Aorta (tissue), 5 donors: ENCODE measurements at regions not wholly inside any gene's neighbourhood (a gene's known extent, or its start where the extent isn't known, plus 50 kb on each side); places are given as distances from the start of the nearest gene placed in this dataset.

ENCODE experiments used
- ATAC-seq: fragments of 200-7000 bp; cut with Tn5 transposase; one replicate; pipeline ENCODE4 v1.9.1; 2022; ENCODE audit warnings: moderate library complexity; ENCODE audit not compliant: low FRiP score
- DNase-seq, 2 donors: peaks; one replicate each; pipeline ENCODE4 v3.0.0-alpha.2; 2020
- H3K27ac ChIP-seq, 2 donors: one replicate each; pipeline ENCODE4 v1.5.1; 2013; ENCODE audit warnings: low read length in 2 of 2, mild to moderate bottlenecking in 2 of 2, moderate library complexity in 2 of 2, control low read depth in 1 of 2, inconsistent platforms in 1 of 2, low read depth in 1 of 2
- H3K27me3 ChIP-seq, 2 donors: one replicate each; pipeline ENCODE4 v1.6.1; 2013; ENCODE audit warnings: control low read depth in 1 of 2, low read length in 1 of 2, mild to moderate bottlenecking in 1 of 2, moderate library complexity in 1 of 2; ENCODE audit not compliant: insufficient read depth in 2 of 2, control insufficient read depth in 1 of 2
- H3K36me3 ChIP-seq, 2 donors: one replicate each; pipeline ENCODE4 v1.6.1; 2013; ENCODE audit warnings: control low read depth in 1 of 2, low read length in 1 of 2, mild to moderate bottlenecking in 1 of 2; ENCODE audit not compliant: insufficient read depth in 2 of 2, control insufficient read depth in 1 of 2
- H3K4me1 ChIP-seq, 2 donors: one replicate each; pipeline ENCODE4 v1.6.1; 2013; ENCODE audit warnings: low read length in 2 of 2, control low read depth in 1 of 2, mild to moderate bottlenecking in 1 of 2, moderate library complexity in 1 of 2; ENCODE audit not compliant: insufficient read depth in 2 of 2, control insufficient read depth in 1 of 2
- H3K4me3 ChIP-seq, 2 donors: one replicate each; pipeline ENCODE4 v1.5.1; 2013; ENCODE audit warnings: low read length in 2 of 2, control low read depth in 1 of 2, mild to moderate bottlenecking in 1 of 2
- H3K9me3 ChIP-seq: one replicate; pipeline ENCODE4 v1.6.1; 2013; ENCODE audit warnings: mild to moderate bottlenecking, low read length; ENCODE audit not compliant: control insufficient read depth
- WGBS, 2 donors: extraction: QIAGEN DNeasy Blood & Tissue Kit; methylation state at CpG; one replicate each; pipeline ENCODE4 v1.1.7; 2013; 5-methylcytosine and 5-hydroxymethylcytosine counted together
- intact Hi-C, 2 donors: fragments of 100-400 bp; cut with DNase I; formaldehyde crosslinking; loops; one replicate each; pipeline versions ENCODE4 v1.14.2 to v1.15.0; 2022
- donor health status: healthy with polysubstance abuse.
- donor health status: Bipolar disorder and iron deficiency.
- donor health status: DM: no; HTN: no; CAD: no.
- donor health status: DM: no; HTN: no; CAD: no.
- donor health status: DM: yes; HTN: yes; CAD: no.

DNA sequence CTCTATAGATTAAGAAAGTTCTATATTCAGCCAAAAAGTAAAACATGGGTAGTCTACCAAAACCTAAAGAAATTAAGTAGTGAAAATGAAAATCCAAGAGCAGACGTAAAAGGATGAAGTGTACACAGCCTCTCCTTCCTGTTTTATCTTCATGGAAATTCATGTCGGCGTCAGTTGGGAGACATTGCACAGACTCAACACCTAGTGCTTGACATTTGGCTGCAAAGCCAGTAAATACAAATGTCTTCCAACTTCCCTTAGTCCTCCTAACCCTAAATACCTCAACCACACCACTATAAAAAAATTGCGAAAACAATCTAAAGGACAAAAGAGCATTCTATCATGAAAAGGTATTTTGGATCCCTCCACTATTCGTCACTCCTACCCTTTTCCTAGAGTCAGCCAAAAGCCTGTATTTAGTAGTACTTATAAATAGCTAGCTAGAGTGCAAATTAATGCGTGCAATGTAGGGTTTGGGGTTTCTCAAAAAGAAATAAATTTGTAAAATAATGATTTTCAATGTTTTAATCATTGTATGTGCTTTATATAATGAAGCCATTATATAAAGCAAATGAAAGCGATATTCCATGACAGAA is 56.4 kb upstream of the TRPC4 start:
- H3K36me3 ChIP-seq, result no peaks in the 10 kb centered on the region
- H3K27ac ChIP-seq, result no peak overlapping the region
- ATAC-seq (no peak), DNase-seq (no peak)
- no peaks in the 10 kb centered on the region for H3K4me1 ChIP-seq
- no peaks in the 10 kb centered on the region for H3K27me3 ChIP-seq
- 72 to 80% methylated on average over 7 of the region's 7 CpGs for WGBS, 2 donors
- H3K9me3 ChIP-seq, result no peaks in the 10 kb centered on the region
- intact Hi-C loops, result no loop called here
- H3K4me3 ChIP-seq, result no peak overlapping the region

DNA sequence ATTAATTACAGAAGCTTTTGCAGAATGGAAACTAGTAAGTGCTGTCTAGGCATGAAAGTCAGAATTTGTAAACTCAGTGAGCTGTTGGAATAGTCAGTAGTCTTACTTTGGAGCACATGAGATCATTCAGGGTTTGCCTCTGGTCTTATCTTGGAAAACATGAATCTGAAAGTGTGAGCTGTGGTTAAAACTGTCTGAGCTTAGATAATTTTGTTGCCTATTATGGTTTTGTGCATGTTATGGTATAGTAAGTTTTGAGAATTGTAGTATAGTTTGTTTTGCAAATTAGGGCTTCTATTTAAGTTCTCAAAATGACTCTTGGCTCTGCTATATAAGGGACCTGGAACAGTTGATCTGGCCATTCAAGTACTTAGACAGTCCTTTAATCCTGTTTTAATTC is 53.7 kb upstream of the TRPC4 start:
- Histone ChIP-seq H3K27me3 (no peaks in the 10 kb centered on the region), H3K4me1 (no peaks in the 10 kb centered on the region), H3K9me3 (no peaks in the 10 kb centered on the region), H3K27ac (no peak overlapping the region), H3K4me3 (no peak overlapping the region), H3K36me3 (no peaks in the 10 kb centered on the region)
- no peak for ATAC-seq
- DNase-seq, result no peak
- intact Hi-C loops, result no loop called here

DNA sequence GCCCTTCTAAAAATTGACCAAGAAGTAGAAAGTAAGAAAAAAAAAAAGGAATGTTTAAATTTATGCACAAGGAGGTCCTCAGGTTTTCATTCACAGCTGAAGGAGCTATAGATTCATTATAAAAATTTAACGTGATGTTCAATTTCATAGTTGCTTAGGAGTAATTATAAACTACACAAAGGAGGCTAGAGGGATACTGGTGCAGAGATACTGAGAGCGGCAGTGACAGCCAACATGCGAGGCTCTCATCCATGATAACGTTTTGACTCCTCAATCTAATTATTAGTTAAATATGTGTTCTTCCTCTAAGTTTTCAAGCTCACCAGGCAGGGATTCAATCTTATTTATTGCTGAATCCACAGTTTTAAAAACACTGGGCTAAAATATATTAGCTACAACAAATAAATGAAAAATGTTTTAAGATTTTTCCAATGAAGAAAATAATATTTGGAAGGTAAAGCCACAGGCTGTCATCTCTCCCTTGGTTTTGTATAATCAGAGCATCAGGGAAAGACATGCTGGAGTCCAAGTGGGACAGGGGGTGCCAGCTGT is 49.8 kb upstream of the TRPC4 start:
- H3K27ac ChIP-seq, result no peak overlapping the region
- peaks cover 3% of the 10 kb centered on the region for H3K9me3 ChIP-seq
- H3K4me3 ChIP-seq, result no peak overlapping the region
- DNase-seq (no peak), ATAC-seq (no peak)
- WGBS, 2 donors, result 69 to 77% methylated on average over 4 of the region's 4 CpGs
- H3K4me1 ChIP-seq, result no peaks in the 10 kb centered on the region
- intact Hi-C loops, result no loop called here
- no peaks in the 10 kb centered on the region for H3K27me3 ChIP-seq
- H3K36me3 ChIP-seq, result no peaks in the 10 kb centered on the region
